Activated CD4-positive, alpha-beta T cell treated with anti-CD3 and anti-CD28 coated beads, Interleukin-2, amount 10 ng/mL, durations not matched to agents 7 days and 5 days (primary cell): ENCODE measurements at regions not wholly inside any gene's neighbourhood (a gene's known extent, or its start where the extent isn't known, plus 50 kb on each side); places are given as distances from the start of the nearest gene placed in this dataset.
"Not testable (repeated sequence)": the region's sequence is repeated elsewhere in the genome, so short reads cannot be mapped to it uniquely, and the experiment has no call there.

ENCODE experiments used
- CTCF ChIA-PET: fragments of 350-600 bp; sonication (Branson Sonifier 250); formaldehyde crosslinking; loops from one replicate; lab custom pipeline; 2021; ENCODE audit warnings: antibody characterized with exemption; lab: Charles Lee
- POLR2A ChIA-PET: fragments of 350-600 bp; sonication (Branson Sonifier 250); formaldehyde crosslinking; loops from one replicate; lab custom pipeline; 2021; ENCODE audit warnings: antibody characterized with exemption; lab: Charles Lee
- DNase-seq: peaks from one replicate; pipeline ENCODE4 v3.0.0-alpha.2; 2020
- H3K27ac Mint-ChIP-seq: one replicate; pipeline ENCODE4 v1.8.0; 2021; ENCODE audit warnings: mild to moderate bottlenecking, moderate library complexity, mixed read lengths
- H3K27me3 Mint-ChIP-seq: one replicate; pipeline ENCODE4 v1.8.0; 2021; ENCODE audit warnings: mixed read lengths
- H3K36me3 Mint-ChIP-seq: one replicate; pipeline ENCODE4 v1.8.0; 2021; ENCODE audit warnings: low read depth, mixed read lengths
- H3K4me1 Mint-ChIP-seq: one replicate; pipeline ENCODE4 v1.8.0; 2021; ENCODE audit warnings: mixed read lengths
- H3K4me3 Mint-ChIP-seq: one replicate; pipeline ENCODE4 v1.8.0; 2021; ENCODE audit warnings: mild to moderate bottlenecking, moderate library complexity, mixed read lengths
- H3K9me3 Mint-ChIP-seq: one replicate; pipeline ENCODE4 v1.8.0; 2021; ENCODE audit warnings: mixed read lengths

DNA sequence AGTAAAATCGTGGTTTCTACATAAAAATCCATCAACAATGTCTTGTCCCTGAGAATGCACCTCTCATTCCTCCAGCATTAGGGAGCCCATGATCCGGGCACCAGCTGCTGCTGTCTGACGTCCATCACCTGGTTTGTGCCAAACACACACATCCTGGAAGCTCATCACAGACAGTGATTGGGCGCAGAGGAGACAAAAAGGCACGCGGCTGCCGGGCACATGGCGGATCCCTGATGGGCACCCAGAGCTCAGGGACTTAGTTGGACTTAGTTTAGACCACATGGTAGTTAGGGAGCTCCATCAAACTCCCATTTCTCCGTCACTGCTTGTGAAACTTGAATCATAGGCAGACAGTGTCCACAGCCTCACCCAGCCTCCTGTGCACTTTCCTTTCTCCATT lies 1059.3 kb downstream of the TMEM121 start:
- Mint-ChIP-seq H3K4me1 (peaks cover 4% of the 10 kb centered on the region), H3K27ac (no peak overlapping the region), H3K36me3 (no peaks in the 10 kb centered on the region), H3K9me3 (no peaks in the 10 kb centered on the region), H3K4me3 (no peak overlapping the region), H3K27me3 (peaks cover 16% of the 10 kb centered on the region)
- ChIA-PET POLR2A (no interaction called here), CTCF (interaction anchor here (0.6 to 0.7 kb wide), 2 partner anchors 45 to 169 kb away, joined by 3 read pairs; no protein-coding TSS in a partner anchor)
- DNase-seq, result no peak

DNA sequence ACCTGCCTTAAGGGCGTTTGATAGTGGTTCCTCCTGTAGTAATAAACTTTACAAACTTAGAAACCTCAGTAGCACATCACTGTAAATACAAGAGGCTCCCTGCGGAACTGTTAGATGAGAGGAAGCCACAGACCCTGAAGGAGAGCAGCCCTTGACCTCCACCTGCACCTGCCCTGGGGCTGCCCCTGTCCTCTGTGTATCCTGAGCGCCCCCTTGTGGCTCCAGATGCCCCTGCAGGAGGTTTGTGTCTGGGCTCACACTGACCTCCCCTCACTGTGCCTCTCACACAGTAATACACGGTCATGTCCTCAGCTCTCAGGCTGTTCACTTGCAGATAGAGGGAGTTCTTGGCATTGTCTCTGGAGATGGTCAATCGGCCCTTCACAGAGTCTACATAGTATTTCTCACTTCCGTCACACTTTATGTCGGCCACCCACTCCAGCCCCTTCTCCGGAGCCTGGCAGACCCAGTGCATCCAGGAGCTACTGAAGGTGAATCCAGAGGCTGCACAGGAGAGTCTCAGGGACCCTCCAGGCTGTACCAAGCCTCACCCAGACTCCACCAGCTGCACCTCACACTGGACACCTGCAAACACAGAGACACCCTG lies 1059.8 kb downstream of the TMEM121 start:
- H3K36me3 Mint-ChIP-seq, result no peaks in the 10 kb centered on the region
- CTCF ChIA-PET, result interaction anchor here (0.6 to 0.7 kb wide), 2 partner anchors 65 to 169 kb away, joined by 3 read pairs; no protein-coding TSS in a partner anchor

DNA sequence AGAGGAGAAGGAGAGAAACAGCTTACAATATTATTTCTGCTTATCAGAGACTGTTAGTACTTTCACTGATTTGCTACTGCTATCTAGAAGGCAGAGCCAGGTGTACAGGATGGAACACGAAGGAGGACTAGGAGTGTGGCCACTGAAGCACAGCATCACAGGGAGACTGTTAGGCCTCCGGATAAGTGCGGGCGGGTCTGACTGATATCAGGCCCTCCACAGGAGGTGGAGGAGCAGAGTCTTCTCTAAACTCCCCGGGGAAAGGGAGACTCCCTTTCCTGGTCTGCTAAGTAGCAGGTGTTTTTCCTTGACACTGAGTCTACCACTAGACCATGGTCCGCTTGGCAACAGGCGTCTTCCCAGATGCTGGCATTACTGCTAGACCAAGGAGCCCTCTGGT lies 1065.2 kb downstream of the TMEM121 start:
- H3K9me3 Mint-ChIP-seq, POLR2A ChIA-PET, DNase-seq, H3K36me3 Mint-ChIP-seq, H3K4me3 Mint-ChIP-seq, H3K4me1 Mint-ChIP-seq, H3K27ac Mint-ChIP-seq: not testable (repeated sequence)
- H3K27me3 Mint-ChIP-seq, result peaks cover 33% of the 10 kb centered on the region
- CTCF ChIA-PET, result interaction anchor here (0.7 to 1.1 kb wide), 2 partner anchors 27 to 72 kb away, joined by 3 read pairs; no protein-coding TSS in a partner anchor

More for the DNA sequence above, 1059.8 kb downstream of the TMEM121 start:
- H3K27me3 Mint-ChIP-seq, result peaks cover 16% of the 10 kb centered on the region
- H3K4me3 Mint-ChIP-seq, result no peak overlapping the region
- DNase-seq, result peak; percentile 72
- POLR2A ChIA-PET, result no interaction called here
- H3K9me3 Mint-ChIP-seq, result no peaks in the 10 kb centered on the region
- H3K4me1 Mint-ChIP-seq, result peaks cover 4% of the 10 kb centered on the region
- H3K27ac Mint-ChIP-seq, result no peak overlapping the region

DNA sequence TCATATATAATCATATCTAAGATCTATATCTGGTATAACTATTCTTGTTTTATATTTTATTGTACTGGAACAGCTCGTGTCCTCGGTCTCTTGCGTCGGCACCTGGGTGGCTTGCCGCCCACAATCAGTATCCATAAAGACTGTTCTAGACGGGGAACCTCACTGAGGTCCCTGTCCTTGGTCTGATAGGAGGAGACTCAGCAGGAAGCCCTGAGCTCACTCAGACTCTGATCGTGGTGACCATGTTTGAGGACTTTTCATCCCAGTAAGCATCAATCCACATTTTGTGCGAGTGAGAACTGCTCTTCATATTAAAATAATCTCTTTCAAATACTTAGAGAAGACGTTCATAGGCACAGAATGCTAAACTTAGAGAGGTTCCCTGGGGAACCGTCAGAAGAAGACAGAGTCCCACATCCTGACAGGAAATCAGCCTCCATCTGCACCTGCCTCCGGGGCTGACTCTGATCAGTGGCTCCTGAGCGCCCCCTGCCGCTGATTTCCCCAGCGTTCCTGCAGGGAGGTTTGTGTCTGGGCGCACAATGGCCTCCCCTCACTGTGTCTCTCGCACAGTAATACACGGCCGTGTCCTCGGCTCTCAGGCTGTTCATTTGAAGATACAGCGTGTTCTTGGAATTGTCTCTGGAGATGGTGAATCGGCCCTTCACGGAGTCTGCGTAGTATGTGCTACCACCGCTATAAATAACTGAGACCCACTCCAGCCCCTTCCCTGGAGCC lies 1065.9 kb downstream of the TMEM121 start:
- H3K9me3 Mint-ChIP-seq, POLR2A ChIA-PET, H3K4me3 Mint-ChIP-seq, H3K36me3 Mint-ChIP-seq, H3K27ac Mint-ChIP-seq, H3K4me1 Mint-ChIP-seq: not testable (repeated sequence)
- DNase-seq, result peak; percentile 77
- peaks cover 36% of the 10 kb centered on the region for H3K27me3 Mint-ChIP-seq
- CTCF ChIA-PET, result interaction anchor here (0.7 to 1.1 kb wide), 2 partner anchors 28 to 71 kb away, joined by 3 read pairs; no protein-coding TSS in a partner anchor

DNA sequence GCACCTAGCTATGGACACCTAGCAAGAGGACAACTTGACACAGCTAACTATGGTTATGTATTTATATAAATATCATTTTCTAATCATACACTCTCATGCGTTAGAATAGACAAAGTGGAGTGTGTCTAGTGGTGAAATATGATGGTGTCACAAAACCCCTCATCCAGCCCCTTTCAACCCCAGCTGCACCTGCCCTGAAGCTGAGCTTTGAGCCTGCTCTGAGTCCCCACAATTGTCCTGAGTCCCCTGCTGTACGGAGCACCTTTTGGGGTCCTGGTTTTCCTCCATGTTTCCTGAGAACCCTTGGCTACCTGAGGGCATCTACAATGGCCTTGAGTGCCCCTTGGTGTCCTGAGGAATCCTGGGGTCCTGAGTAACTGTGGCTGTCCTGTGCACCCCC lies 1072.8 kb downstream of the TMEM121 start:
- Mint-ChIP-seq H3K4me3 (no peak overlapping the region), H3K27me3 (peaks cover 79% of the 10 kb centered on the region)

DNA sequence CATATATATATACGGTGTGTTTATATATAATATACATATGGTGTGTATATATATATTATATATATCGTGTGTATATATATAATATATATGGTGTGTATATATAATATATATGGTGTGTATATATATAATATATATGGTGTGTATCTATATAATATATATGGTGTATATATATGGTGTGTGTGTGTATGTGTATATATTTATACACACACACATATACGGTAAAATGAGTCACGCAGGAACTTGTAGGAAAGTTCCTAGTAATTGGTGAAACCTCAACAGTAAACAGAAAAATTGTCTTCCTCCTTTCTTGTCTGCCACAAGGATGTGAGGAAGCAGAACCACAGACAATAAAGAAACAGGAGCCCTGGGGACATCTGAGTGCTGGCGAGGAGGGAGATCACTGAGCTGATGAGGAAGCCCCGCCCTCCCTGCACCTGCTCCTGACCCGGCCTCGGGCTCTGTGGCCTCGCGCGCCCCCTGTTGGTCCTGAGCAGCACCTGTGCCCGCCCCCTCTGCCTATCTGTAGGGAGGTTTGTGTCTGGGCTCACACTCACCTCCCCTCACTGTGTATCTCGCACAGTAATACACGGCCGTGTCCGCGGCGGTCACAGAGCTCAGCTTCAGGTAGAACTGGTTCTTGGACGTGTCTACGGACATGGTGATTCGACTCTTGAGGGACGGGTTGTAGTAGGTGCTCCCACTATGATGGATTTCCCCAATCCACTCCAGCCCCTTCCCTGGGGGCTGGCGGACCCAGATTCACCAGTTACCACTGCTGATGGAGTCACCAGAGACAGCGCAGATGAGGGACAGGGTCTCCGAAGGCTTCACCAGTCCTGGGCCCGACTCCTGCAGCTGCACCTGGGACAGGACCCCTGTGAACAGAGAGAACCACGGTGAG lies 1079.4 kb downstream of the TMEM121 start:
- Mint-ChIP-seq H3K9me3 (no peaks in the 10 kb centered on the region), H3K27ac (no peak overlapping the region), H3K36me3 (no peaks in the 10 kb centered on the region), H3K4me3 (no peak overlapping the region), H3K27me3 (peaks cover 56% of the 10 kb centered on the region), H3K4me1 (peaks cover 9% of the 10 kb centered on the region)
- ChIA-PET CTCF (interaction anchor here (0.6 to 2.6 kb wide), 9 partner anchors 12 to 188 kb away, joined by 3 to 12 read pairs (median 3); no protein-coding TSS in a partner anchor), POLR2A (no interaction called here)
- DNase-seq, result peak; percentile 82

More for the DNA sequence above, 1072.8 kb downstream of the TMEM121 start:
- no peaks in the 10 kb centered on the region for H3K36me3 Mint-ChIP-seq
- H3K4me1 Mint-ChIP-seq, result no peaks in the 10 kb centered on the region
- CTCF ChIA-PET, result interaction anchor here (0.6 to 2.2 kb wide), 2 partner anchors 19 to 64 kb away, joined by 3 to 8 read pairs; no protein-coding TSS in a partner anchor
- H3K9me3 Mint-ChIP-seq, result no peaks in the 10 kb centered on the region
- POLR2A ChIA-PET, result no interaction called here
- no peak overlapping the region for H3K27ac Mint-ChIP-seq
- DNase-seq, result no peak

DNA sequence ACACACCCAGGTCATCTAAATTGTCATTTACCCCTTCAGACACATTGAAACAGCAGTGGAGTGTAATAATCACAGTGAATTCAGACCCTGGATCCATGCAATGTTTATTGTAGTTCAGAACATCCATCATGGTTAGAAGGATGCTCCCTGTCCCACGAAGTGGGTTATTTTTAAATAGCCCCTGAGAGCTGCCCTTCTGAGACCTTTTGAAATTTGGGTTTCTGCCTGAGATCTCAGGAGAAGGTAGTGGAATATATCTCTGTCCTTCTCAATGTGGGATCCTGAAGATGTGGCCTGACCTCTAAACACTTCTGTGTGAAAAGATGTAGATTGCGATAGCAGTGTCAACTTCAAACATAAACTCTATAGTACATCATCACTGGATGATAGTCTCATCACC lies 1080.6 kb downstream of the TMEM121 start:
- H3K36me3 Mint-ChIP-seq, result no peaks in the 10 kb centered on the region
- no peak for DNase-seq
- peaks cover 47% of the 10 kb centered on the region for H3K27me3 Mint-ChIP-seq
- H3K4me3 Mint-ChIP-seq, result no peak overlapping the region
- ChIA-PET CTCF (interaction anchor here (1.3 to 2.6 kb wide), 3 partner anchors 11 to 185 kb away, joined by 3 to 12 read pairs (median 10); no protein-coding TSS in a partner anchor), POLR2A (no interaction called here)
- no peak overlapping the region for H3K27ac Mint-ChIP-seq
- no peaks in the 10 kb centered on the region for H3K9me3 Mint-ChIP-seq
- peaks cover 11% of the 10 kb centered on the region for H3K4me1 Mint-ChIP-seq

DNA sequence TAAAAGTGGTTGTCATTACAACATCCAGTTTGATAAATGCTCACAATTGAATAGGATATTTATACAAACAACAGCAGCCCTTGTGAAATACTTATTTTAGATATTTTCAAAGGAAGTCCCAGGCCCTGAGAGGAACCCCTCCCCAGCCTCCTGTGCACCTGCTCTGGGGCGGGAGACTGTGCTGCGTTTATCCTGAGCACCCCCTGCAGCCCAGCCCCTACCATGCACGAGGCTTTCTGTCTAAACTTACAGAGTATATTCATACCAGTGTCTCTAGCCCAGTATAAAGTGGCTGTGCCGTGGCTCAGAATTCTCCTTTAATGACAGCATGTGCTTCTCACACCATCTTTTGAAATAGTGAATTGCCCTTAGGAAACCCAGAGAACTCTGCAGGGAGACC lies 1084.3 kb downstream of the TMEM121 start:
- peaks cover 15% of the 10 kb centered on the region for H3K4me1 Mint-ChIP-seq
- no peak overlapping the region for H3K4me3 Mint-ChIP-seq
- peaks cover 30% of the 10 kb centered on the region for H3K27me3 Mint-ChIP-seq
- H3K36me3 Mint-ChIP-seq, result no peaks in the 10 kb centered on the region
- H3K27ac Mint-ChIP-seq, result no peak overlapping the region
- CTCF ChIA-PET, result interaction anchor here (1.2 kb wide), 1 partner anchor 9 kb away, joined by 3 read pairs; no protein-coding TSS in a partner anchor
- POLR2A ChIA-PET, result no interaction called here
- no peaks in the 10 kb centered on the region for H3K9me3 Mint-ChIP-seq
- DNase-seq, result no peak

DNA sequence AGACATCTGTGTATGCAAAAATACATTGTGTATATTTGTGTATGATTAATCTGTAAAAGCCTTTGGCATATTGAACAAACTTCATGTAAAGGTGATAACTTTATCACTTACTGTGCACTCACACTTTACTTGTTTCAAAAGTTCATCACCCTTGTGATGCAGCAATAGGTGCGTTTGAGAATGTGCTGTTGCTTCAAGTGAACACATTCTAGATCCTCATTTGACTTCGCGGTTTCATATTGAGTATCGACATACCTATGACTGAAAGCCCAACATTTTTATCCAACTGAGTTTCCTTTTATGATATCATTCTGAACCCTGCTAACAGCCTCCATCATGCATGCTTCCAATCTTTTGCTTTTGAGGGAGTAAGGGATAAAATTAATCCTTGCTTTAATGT lies 1086.9 kb downstream of the TMEM121 start:
- no peak for DNase-seq
- Mint-ChIP-seq H3K27ac (no peak overlapping the region), H3K9me3 (no peaks in the 10 kb centered on the region), H3K4me3 (no peak overlapping the region), H3K27me3 (peaks cover 24% of the 10 kb centered on the region), H3K36me3 (no peaks in the 10 kb centered on the region), H3K4me1 (peaks cover 6% of the 10 kb centered on the region)
- POLR2A ChIA-PET, result no interaction called here
- CTCF ChIA-PET, result interaction anchor here (0.7 to 0.9 kb wide), 2 partner anchors 10 to 50 kb away, joined by 3 read pairs; no protein-coding TSS in a partner anchor

DNA sequence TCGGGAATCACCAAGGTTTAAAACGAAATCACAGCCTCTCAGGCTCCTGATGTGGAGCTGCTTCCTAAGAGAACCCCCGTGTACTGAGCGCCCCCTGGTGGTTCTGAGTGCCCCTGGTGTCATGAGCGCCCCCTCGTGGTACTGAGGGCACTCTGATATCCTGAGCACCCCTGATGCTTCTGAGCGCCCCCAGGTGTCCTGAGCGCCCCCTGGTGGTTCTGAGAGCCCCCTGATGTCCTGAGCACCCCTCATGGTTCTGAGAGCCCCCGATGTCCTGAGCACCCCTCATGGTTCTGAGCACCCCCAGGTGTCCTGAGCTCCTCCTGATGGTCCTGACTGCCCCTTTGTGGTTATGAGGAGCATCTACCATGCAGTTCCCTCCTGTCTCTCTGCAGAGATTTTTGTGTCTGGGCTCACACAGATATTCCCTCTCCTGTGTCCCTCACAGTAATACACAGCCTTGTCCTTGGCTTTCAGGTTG lies 1092.1 kb downstream of the TMEM121 start:
- DNase-seq, result peak; percentile 77
- CTCF ChIA-PET, result interaction anchor here (0.5 to 2.0 kb wide), 21 partner anchors 8 to 348 kb away, joined by 3 to 17 read pairs (median 3); no protein-coding TSS in a partner anchor
- H3K27ac Mint-ChIP-seq, result not testable (repeated sequence)

DNA sequence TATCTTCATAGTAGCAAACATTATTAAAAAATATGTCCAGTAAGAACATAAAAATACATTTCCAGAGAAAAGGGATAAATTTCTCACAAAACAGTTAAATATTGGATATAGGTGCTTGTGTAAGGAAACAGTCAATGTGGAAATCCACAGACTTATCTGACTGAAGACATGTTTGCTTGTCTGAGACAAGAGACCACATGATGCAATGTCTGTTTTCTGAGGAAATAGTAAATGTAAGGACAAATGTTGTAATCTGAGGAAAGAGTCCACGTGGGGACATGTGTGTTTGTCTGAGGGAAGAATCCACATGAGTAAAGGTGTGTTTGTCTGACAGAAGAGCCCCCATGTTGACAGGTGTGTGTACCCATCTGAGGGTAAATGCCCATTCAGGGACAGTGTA lies 1093.2 kb downstream of the TMEM121 start:
- DNase-seq, result no peak
- peaks cover 41% of the 10 kb centered on the region for H3K27me3 Mint-ChIP-seq
- H3K27ac Mint-ChIP-seq, result no peak overlapping the region
- POLR2A ChIA-PET, result no interaction called here
- CTCF ChIA-PET, result interaction anchor here (0.9 to 4.0 kb wide), 3 partner anchors 15 to 202 kb away, joined by 3 to 25 read pairs (median 4); no protein-coding TSS in a partner anchor
- H3K9me3 Mint-ChIP-seq, result no peaks in the 10 kb centered on the region
- no peaks in the 10 kb centered on the region for H3K36me3 Mint-ChIP-seq
- peaks cover 20% of the 10 kb centered on the region for H3K4me1 Mint-ChIP-seq
- H3K4me3 Mint-ChIP-seq, result no peak overlapping the region

More for the DNA sequence above, 1092.1 kb downstream of the TMEM121 start:
- Mint-ChIP-seq H3K27me3 (peaks cover 42% of the 10 kb centered on the region), H3K4me1 (peaks cover 19% of the 10 kb centered on the region)
- POLR2A ChIA-PET, H3K9me3 Mint-ChIP-seq, H3K36me3 Mint-ChIP-seq, H3K4me3 Mint-ChIP-seq: not testable (repeated sequence)

DNA sequence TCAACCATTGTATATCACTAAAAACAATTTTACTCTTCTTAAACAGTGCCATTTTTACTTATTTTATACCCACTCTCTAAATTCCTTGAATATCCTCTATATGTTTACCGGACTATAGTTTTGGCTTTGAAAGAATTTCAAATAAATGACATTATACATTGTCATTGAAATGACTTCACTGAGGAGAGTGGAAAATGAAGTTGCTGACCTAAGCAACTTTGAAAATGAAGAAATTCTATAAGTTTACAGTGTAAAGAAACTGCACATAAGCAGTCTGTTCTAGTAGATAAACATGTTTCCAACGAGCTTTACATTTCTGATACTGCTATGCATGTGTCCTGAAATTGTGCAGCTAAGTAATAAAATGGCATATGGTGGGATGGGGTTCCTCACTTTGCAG lies 1094.0 kb downstream of the TMEM121 start:
- Mint-ChIP-seq H3K4me1 (peaks cover 20% of the 10 kb centered on the region), H3K36me3 (no peaks in the 10 kb centered on the region), H3K9me3 (no peaks in the 10 kb centered on the region), H3K4me3 (no peak overlapping the region), H3K27ac (no peak overlapping the region), H3K27me3 (peaks cover 48% of the 10 kb centered on the region)
- POLR2A ChIA-PET, result no interaction called here
- DNase-seq, result no peak
- CTCF ChIA-PET, result interaction anchor here (0.9 to 4.0 kb wide), 3 partner anchors 15 to 203 kb away, joined by 3 to 25 read pairs (median 4); no protein-coding TSS in a partner anchor
